H1 (cell line): ENCODE measurements at regions not wholly inside any gene's neighbourhood (a gene's known extent, or its start where the extent isn't known, plus 50 kb on each side); places are given as distances from the start of the nearest gene placed in this dataset.
A peak's percentile ranks its signal among the peaks of the same experiment; 100 is the strongest.

ENCODE experiments used
- CTCF ChIA-PET: fragments of 300-600 bp; sonication (Branson Sonifier 250); formaldehyde crosslinking; loops from one replicate; lab custom pipeline; 2021; ENCODE audit not compliant: partially characterized antibody; lab: Charles Lee
- POLR2A ChIA-PET: fragments of 300-600 bp; sonication (Branson Sonifier 250); formaldehyde crosslinking; loops from one replicate; lab custom pipeline; 2021; ENCODE audit warnings: inconsistent platforms; ENCODE audit not compliant: partially characterized antibody; lab: Charles Lee
- DNase-seq, 2 experiments: peaks; one replicate each; pipeline versions ENCODE4 v3.0.0 to v3.0.0-alpha.2; 2010 to 2022; ENCODE audit warnings: low spot score in 2 of 2, low read depth in 1 of 2, mixed read lengths in 1 of 2
- FAIRE-seq: peaks from 2 replicates; lab custom pipeline; 2011; peaks lifted over from hg19 to GRCh38; lab: Jason Lieb, UNC
- H2AFZ ChIP-seq: 2 replicates; pipeline ENCODE4 v1.8.1; 2012; ENCODE audit warnings: low read length, inconsistent platforms
- H2AK5ac ChIP-seq: 2 replicates; pipeline ENCODE4 v1.6.1; 2013; ENCODE audit warnings: low read depth, low read length
- H2BK120ac ChIP-seq: replicated peaks from 2 replicates; pipeline ENCODE3; 2013; ENCODE audit warnings: low read depth, low read length, inconsistent platforms
- H2BK12ac ChIP-seq: 2 replicates; pipeline ENCODE4 v1.6.1; 2013; ENCODE audit warnings: low read depth, low read length
- H2BK15ac ChIP-seq: 2 replicates; pipeline ENCODE4 v1.6.1; 2013; ENCODE audit warnings: low read length
- H2BK20ac ChIP-seq: 2 replicates; pipeline ENCODE4 v1.6.1; 2013; ENCODE audit warnings: low read length
- H2BK5ac ChIP-seq: 2 replicates; pipeline ENCODE4 v1.6.1; 2013; ENCODE audit warnings: low read depth, low read length
- H3K14ac ChIP-seq: 2 replicates; pipeline ENCODE4 v1.6.1; 2013; ENCODE audit warnings: inconsistent platforms; ENCODE audit not compliant: insufficient read length
- H3K18ac ChIP-seq: 2 replicates; pipeline ENCODE4 v1.6.1; 2013; ENCODE audit warnings: low read length; ENCODE audit errors: extremely low read depth
- H3K23ac ChIP-seq: 2 replicates; pipeline ENCODE4 v1.6.1; 2013; ENCODE audit warnings: inconsistent platforms; ENCODE audit not compliant: insufficient read length
- H3K23me2 ChIP-seq: 2 replicates; pipeline ENCODE4 v1.6.1; 2013; ENCODE audit warnings: low read depth, low read length
- H3K27ac ChIP-seq: 2 replicates; pipeline ENCODE4 v1.6.1; 2011; ENCODE audit warnings: low read depth, low read length, inconsistent platforms
- H3K27me3 ChIP-seq, 4 experiments: replicated peaks in 1 of 4; 1 replicate in 1 of 4; 2 replicates in 3 of 4; pipeline versions ENCODE4 v1.6.1 to v1.8.1; 2011 to 2013; ENCODE audit warnings: low read length in 3 of 4, mild to moderate bottlenecking in 3 of 4, inconsistent platforms in 2 of 4, mixed read lengths in 2 of 4, moderate library complexity in 1 of 4; ENCODE audit not compliant: control insufficient read depth in 3 of 4, insufficient read depth in 3 of 4; ENCODE audit errors: extremely low read depth in 1 of 4
- H3K36me3 ChIP-seq, 4 experiments: 2 replicates each; pipeline versions ENCODE4 v1.6.1 to v1.8.1; 2011 to 2013; ENCODE audit warnings: mild to moderate bottlenecking in 4 of 4, low read length in 3 of 4, moderate library complexity in 2 of 4, control low read depth in 1 of 4, inconsistent platforms in 1 of 4; ENCODE audit not compliant: insufficient read depth in 4 of 4, control insufficient read depth in 2 of 4
- H3K4ac ChIP-seq: replicated peaks from 2 replicates; pipeline ENCODE3; 2013; ENCODE audit warnings: low read length, low read depth, mixed read lengths, inconsistent platforms; ENCODE audit not compliant: insufficient read length
- H3K4me1 ChIP-seq, 4 experiments: replicated peaks in 1 of 4; 1 replicate in 1 of 4; 2 replicates in 3 of 4; pipeline versions ENCODE4 v1.6.1 to v1.8.1; 2011 to 2013; ENCODE audit warnings: low read length in 3 of 4, inconsistent platforms in 2 of 4, mixed read lengths in 1 of 4; ENCODE audit not compliant: insufficient read depth in 4 of 4, control insufficient read depth in 3 of 4
- H3K4me2 ChIP-seq, 2 experiments: 2 replicates each; pipeline versions ENCODE4 v1.6.1 to v1.8.1; 2011 to 2013; ENCODE audit warnings: low read depth in 2 of 2, low read length in 2 of 2, control low read depth in 1 of 2, inconsistent platforms in 1 of 2, mild to moderate bottlenecking in 1 of 2; ENCODE audit not compliant: insufficient read depth in 1 of 2
- H3K4me3 ChIP-seq, 4 experiments: fragments of 200-600, 300-600 bp in 1 of 4; sonication (generic), shearing (Covaris generic), sonication (Bioruptor Twin) in 1 of 4; 2 replicates each; pipeline versions ENCODE4 v1.5.1 to v1.8.1; 2011 to 2016; ENCODE audit warnings: low read length in 4 of 4, low read depth in 3 of 4, control low read depth in 2 of 4, inconsistent platforms in 2 of 4, mild to moderate bottlenecking in 2 of 4, mixed read lengths in 1 of 4, moderate library complexity in 1 of 4; ENCODE audit not compliant: insufficient read depth in 2 of 4; ENCODE audit errors: extremely low read depth in 1 of 4
- H3K56ac ChIP-seq: replicated peaks from 2 replicates; pipeline ENCODE3; 2013; ENCODE audit warnings: low read depth, mild to moderate bottlenecking, mixed read lengths, low read length, inconsistent platforms; ENCODE audit not compliant: insufficient read length
- H3K79me1 ChIP-seq: 2 replicates; pipeline ENCODE4 v1.6.1; 2013; ENCODE audit warnings: low read depth, low read length, control low read depth
- H3K79me2 ChIP-seq, 2 experiments: 2 replicates each; pipeline versions ENCODE4 v1.6.1 to v1.8.1; 2012 to 2013; ENCODE audit warnings: low read length in 2 of 2, mild to moderate bottlenecking in 2 of 2, inconsistent platforms in 1 of 2; ENCODE audit not compliant: insufficient read depth in 2 of 2, control insufficient read depth in 1 of 2
- H3K9ac ChIP-seq, 4 experiments: replicated peaks in 1 of 4; 1 replicate in 1 of 4; 2 replicates in 3 of 4; pipeline versions ENCODE4 v1.6.1 to v1.8.1; 2011 to 2013; ENCODE audit warnings: low read depth in 3 of 4, low read length in 3 of 4, control low read depth in 2 of 4, mild to moderate bottlenecking in 2 of 4, moderate library complexity in 2 of 4, inconsistent platforms in 1 of 4; ENCODE audit errors: extremely low read depth in 1 of 4
- H3K9me3 ChIP-seq, 2 experiments: 2 replicates each; pipeline versions ENCODE4 v1.6.1 to v1.8.1; 2012 to 2013; ENCODE audit warnings: mild to moderate bottlenecking in 2 of 2, moderate library complexity in 2 of 2, control low read depth in 1 of 2, inconsistent platforms in 1 of 2, low read depth in 1 of 2, low read length in 1 of 2, mixed read lengths in 1 of 2; ENCODE audit not compliant: insufficient read depth in 2 of 2
- H4K20me1 ChIP-seq, 2 experiments: replicated peaks in 1 of 2; 2 replicates each; pipeline versions ENCODE3 to v1.8.1; 2011 to 2013; ENCODE audit warnings: inconsistent platforms in 2 of 2, low read length in 2 of 2, mild to moderate bottlenecking in 1 of 2; ENCODE audit not compliant: insufficient read depth in 2 of 2, control insufficient read depth in 1 of 2
- H4K5ac ChIP-seq: 2 replicates; pipeline ENCODE4 v1.6.1; 2013; ENCODE audit warnings: low read length, low read depth, mixed read lengths, inconsistent platforms; ENCODE audit not compliant: insufficient read length
- H4K8ac ChIP-seq: 2 replicates; pipeline ENCODE4 v1.8.0; 2013; ENCODE audit warnings: mild to moderate bottlenecking, moderate library complexity, low read length, inconsistent platforms; ENCODE audit not compliant: insufficient read depth; ENCODE audit errors: extremely low read depth
- H4K91ac ChIP-seq: replicated peaks from 2 replicates; pipeline ENCODE3; 2013; ENCODE audit warnings: low read length, mixed read lengths, inconsistent platforms; ENCODE audit not compliant: insufficient read length
- KDM4A ChIP-seq: IDR thresholded peaks from one replicate; pipeline ENCODE4 v1.7.1; 2012; ENCODE audit warnings: low read depth, mild to moderate bottlenecking, moderate library complexity, low read length, inconsistent platforms; ENCODE audit not compliant: severe bottlenecking
- SP4 ChIP-seq: IDR thresholded peaks from 2 replicates; pipeline ENCODE4 v1.6.1; 2012; ENCODE audit warnings: low read length, inconsistent platforms
- WGBS, 2 experiments: shearing (Covaris generic) in 1 of 2; methylation state at CpG; one replicate each; pipeline versions ENCODE4 v1.1.6 to v1.1.7; 2013 to 2015; ENCODE audit warnings: low lambda C conversion rate in 2 of 2, mixed read lengths in 2 of 2, inconsistent platforms in 1 of 2, low coverage in 1 of 2, missing lambda C conversion rate in 1 of 2; ENCODE audit not compliant: insufficient replicate concordance in 2 of 2, insufficient coverage in 1 of 2, insufficient read length in 1 of 2; ENCODE audit errors: extremely low coverage in 1 of 2, missing lambda C conversion rate in 1 of 2; 5-methylcytosine and 5-hydroxymethylcytosine counted together

DNA sequence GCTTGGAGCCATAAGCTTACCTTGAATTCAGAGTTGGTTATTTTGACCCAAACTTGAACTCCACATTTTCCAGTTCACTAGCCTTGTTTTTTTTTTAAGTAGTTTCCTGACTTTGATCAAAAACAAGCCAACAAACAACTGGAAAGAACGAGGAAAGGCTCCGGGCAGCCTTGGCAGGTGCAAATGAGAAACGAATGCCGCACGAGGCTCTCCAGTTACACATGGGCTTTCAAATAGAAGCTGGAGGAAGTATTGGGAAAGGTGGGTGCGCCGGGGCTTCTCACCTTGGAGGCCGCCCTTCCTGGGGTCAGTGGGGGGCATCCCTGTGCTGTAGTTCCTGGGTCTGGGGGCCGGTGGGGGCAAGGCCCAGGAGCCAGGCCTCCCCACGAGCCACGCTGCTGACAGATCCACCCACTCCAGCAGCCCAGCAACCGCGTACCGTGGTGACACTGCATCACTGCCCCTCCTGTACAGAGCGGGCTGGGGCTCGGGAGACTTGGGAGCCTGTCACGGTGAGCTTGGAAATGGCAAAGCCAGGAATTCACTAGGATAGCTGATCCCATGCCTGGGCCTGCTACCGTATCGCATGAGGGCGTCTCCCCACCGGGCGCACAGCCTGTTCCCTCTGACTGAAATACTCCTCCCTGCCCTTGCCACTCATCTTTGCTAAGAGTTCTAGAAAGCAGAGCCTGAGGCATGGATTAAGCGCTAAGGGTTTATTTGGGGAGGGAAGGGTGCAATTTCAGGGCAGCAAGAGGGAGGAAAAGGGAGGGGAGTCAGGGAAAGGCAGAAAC, 50.9 kb upstream of the ADRA2C start:
- H2BK5ac ChIP-seq: peak overlapping the region; percentile 76
- H3K79me2 ChIP-seq: no peaks in the 10 kb centered on the region
- CTCF ChIA-PET: interaction anchor here (1.0 to 2.1 kb wide), 4 partner anchors 12 to 143 kb away, joined by 4 to 6 read pairs (median 4); no protein-coding TSS in a partner anchor
- H3K4me1 ChIP-seq: no peaks in the 10 kb centered on the region
- H3K36me3 ChIP-seq: no peaks in the 10 kb centered on the region; a peak in 2 of 8 replicates
- POLR2A ChIA-PET: no interaction called here
- H4K20me1 ChIP-seq: peaks cover 0 to 9% of the 10 kb centered on the region in 2 experiments
- H3K4me3 ChIP-seq: no peak overlapping the region
- WGBS, 2 experiments: 90% methylated on average over 18 of the region's 23 CpGs; no CpG with 5 or more reads in 1 of the 2 experiments
- no peak overlapping the region for H4K8ac ChIP-seq
- H3K9me3 ChIP-seq: peaks cover 7 to 8% of the 10 kb centered on the region in 2 experiments; a peak in 2 of 4 replicates
- peak overlapping the region; percentile 100 for H3K56ac ChIP-seq
- H3K79me1 ChIP-seq: no peaks in the 10 kb centered on the region
- no peak overlapping the region for H2BK20ac ChIP-seq
- H2BK15ac ChIP-seq: no peak overlapping the region
- DNase-seq: no peak
- no peak overlapping the region for H2AK5ac ChIP-seq
- H2BK120ac ChIP-seq: no peak overlapping the region
- H3K23me2 ChIP-seq: peaks cover 9% of the 10 kb centered on the region; the same call in 1 of the 2 replicates
- H3K27ac ChIP-seq: no peak overlapping the region
- no peaks in the 10 kb centered on the region; a peak in 1 of 7 replicates for H3K27me3 ChIP-seq
- TF ChIP-seq SP4 (no peak), KDM4A (no peak)
- H4K5ac ChIP-seq: no peak overlapping the region
- H3K4me2 ChIP-seq: no peak overlapping the region
- no peak overlapping the region for H3K14ac ChIP-seq
- H4K91ac ChIP-seq: peak overlapping the region; percentile 80
- no peak overlapping the region for H3K9ac ChIP-seq
- H3K18ac ChIP-seq: no peak overlapping the region; the same call in 1 of the 2 replicates
- H2AFZ ChIP-seq: no peak overlapping the region
- no peak overlapping the region for H2BK12ac ChIP-seq
- H3K4ac ChIP-seq: no peak overlapping the region
- H3K23ac ChIP-seq: no peak overlapping the region
- FAIRE-seq: no peak
